ENCODE measurements at regions not wholly inside any gene's neighbourhood (a gene's known extent, or its start where the extent isn't known, plus 50 kb on each side); places are given as distances from the start of the nearest gene placed in this dataset.

DNA sequence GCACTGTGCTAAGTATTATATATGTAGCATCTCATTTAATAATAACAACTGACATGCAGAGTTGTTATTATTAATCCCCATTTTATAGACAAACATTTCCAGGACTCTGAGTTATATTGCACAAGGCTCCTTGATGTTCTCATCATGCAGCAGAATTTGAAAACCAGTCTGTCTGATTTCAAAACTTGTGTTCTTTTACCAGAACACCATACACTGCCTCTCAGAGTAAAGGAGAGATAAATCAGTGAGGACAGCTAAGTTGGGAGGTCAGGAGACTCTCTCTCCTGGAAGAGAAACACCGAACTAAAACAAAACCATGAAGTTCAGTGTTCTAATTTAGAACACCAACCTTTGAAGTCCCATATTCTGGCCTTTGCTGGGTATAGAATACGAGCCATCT lies 92.7 kb upstream of the TNC start:
- no peak for DNase-seq

DNA sequence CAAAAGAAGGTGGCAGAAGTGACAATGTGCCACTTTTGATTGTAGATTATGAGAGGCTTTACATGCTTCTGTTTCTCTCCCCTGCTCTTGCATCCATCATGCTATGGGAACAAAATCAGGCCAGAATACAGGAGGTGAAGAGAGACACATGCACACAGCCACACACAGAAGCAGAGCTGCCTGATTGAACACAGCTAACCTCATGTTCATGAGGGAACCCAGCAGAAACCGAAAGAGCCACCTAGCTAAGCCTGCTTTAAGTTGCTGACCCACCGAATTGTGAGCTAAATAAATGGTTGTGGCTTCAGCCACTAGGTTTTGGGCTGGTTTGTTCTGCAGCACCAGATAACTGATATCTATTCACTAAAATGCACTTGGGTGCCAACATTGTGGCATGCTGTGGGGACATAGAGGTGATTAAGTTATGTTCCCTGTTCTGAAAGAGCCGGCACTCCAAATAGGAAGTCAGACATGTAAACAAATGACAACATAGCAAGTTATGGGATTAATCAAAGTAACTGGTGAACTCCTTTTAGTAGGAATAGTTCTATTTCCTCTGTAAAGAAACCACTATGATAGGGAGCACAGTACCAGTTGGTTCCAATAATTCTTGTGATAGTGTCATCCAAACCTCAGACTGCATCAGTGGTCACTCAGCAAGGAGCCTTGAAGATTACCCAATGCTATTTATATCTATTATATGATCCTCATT lies 93.6 kb upstream of the TNC start:
- no peak for DNase-seq

GRCh38 chr9:115212125-115212605 lies 94.2 kb upstream of the TNC start:
- DNase-seq = no peak

DNA sequence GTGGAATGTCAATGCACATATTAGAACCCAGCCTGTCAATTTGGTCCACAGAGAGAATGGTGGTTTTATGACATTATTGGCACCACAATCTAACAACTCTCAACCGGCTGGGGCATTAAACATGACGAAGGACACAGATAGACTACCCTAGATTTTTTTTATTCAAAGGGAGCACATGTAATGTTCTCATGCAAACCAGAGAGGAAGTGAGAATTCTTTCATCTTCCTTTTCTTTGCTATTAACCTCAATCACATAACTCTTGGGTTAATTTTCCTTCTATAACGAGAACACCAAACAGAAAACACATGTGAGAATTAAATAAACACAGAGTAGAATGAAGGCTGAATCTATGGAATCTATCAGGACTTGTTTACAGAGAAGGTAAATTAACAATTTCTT lies 94.9 kb upstream of the TNC start:
- no peak for DNase-seq

DNA sequence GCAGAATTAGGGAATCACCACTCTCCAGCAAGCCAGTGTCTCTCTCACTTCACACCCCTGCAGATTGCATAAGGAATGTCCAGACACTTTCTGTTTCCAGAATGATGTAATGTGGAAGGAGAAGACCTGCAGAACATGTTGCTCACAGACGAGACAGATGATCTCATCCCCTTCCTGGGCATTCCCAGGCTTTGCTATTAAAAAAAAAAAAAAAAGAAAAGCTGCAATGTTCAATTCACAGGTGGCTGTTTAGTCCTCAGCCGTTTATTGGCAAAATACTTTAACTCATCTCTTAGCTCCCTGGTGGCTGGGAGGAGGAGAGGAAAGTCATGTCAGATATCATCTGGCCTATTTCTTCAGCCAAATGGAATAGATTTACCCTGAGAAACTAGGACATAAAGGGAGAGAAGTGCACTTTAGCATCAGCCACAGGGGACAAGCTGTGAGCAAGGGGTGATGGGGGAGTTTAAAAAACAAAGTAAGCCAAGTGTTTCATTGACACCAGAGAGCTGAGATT lies 95.9 kb upstream of the TNC start:
- no peak for DNase-seq

GRCh38 chr9:115216873-115217272 lies 98.9 kb upstream of the TNC start:
- DNase-seq = no peak

- no peak for DNase-seq
Observed at GRCh38 chr9:115220319-115221005, 102.5 kb upstream of the TNC start.

GRCh38 chr9:115223471-115223870 lies 105.5 kb upstream of the TNC start:
- no peak for DNase-seq

DNA sequence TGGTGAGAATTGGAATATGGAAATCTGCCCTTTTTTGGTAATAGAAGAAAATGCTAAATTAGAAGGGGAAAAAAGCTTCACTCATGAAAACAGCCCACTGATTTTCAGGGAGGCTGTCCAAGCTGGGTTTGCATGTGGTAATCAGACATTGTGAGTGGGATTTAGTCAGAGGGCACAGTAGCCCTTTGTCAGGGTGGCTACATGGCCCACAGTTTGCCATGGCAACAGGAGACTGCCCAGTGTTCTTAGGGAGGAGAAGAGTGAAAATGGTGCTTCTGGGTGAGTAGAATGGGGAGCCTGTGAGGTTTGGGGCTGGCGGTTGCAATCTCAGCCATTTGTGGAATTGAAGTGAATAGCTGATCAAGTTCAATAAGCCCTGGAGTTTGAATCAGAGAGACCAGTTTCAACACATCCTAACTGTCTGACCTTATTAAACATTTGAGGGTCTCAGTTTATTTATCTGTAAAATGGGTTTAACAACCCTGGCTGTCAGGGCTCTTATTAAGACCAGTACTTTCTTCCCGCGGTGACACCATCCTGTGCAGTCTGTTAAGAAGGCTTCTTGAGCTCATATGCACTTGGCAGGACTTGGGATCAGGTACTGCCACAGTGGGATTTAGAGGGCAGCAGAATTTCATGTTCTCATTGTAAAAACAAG lies 107.6 kb upstream of the TNC start:
- DNase-seq = no peak

GRCh38 chr9:115226152-115226551 lies 108.2 kb upstream of the TNC start:
- no peak for DNase-seq

DNA sequence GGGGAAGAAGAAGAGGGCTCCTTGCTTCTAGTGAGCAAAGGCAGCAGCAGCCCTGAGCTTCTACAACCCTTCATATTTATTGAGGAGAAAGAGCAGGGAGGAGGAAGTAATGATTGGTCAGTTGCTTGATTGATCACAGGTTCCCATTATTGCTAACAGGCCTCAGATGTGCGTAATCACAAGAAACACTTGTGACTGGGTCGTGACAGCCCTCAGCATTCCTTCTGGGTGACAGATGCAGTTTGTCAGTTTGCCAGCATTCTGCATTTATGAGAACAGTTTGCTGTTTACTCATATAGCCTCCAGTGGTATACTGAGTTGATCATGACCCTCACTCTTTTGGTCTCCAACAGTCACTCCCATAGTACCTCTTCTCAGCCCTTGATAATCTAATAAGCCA lies 111.5 kb upstream of the TNC start:
- DNase-seq = no peak

DNA sequence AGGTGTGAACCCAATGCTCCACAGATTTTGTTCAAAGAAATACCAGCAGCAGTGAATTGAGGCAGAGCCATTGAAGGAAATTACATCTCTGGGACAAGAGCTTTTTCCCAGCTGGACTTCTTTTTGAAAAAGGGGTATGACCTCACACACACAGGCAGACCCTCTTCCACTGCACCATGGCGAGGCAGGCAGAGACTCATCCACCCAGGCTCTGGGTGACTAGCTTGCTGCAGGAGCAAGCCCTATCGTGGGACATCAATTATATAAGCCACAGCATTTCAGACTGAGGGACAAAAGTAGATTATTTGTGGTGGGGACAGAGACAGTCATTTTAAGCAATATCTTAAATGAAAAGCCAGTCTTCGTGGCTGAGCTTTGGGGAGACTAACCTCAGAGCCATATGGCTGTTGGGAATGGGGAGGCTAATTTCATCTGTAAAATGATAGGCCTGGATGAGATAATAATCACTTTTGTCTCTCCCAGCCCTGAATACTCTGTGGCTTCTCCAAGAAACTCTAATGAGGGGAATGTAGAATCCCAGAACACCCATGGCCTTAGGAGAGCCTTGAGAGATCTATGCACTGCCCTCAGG lies 113.1 kb upstream of the TNC start:
- no peak for DNase-seq

DNA sequence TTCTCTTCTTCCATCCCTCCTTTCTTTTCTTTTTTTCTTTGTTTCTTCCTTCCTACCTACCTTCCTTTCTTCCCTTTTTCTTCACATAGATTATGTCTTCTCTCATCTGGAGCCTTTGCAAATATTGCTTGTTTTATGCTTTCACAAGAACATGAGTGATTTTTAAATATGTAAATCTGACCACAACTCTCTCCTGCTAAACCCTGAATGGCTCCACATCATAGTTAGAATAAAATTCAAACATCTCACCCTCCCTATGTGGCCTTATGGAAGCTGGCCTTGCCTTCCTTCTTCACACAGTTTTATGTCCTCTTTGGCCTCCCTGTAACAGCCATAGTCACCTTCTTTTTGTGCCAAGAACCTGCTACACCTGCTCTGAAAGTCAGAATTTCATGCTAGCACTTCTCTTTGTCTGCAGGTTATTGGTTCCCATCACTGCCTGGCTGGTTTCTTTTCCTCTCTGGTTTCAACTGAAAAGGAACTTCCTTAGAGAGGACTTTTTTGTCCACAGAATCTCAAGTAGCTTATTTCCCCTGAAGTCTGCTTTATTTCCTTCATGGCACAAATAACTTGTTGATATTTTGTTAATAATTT lies 114.3 kb upstream of the TNC start:
- DNase-seq = no peak

- DNase-seq = no peak
Observed at GRCh38 chr9:115234094-115234493, 116.1 kb upstream of the TNC start.

DNA sequence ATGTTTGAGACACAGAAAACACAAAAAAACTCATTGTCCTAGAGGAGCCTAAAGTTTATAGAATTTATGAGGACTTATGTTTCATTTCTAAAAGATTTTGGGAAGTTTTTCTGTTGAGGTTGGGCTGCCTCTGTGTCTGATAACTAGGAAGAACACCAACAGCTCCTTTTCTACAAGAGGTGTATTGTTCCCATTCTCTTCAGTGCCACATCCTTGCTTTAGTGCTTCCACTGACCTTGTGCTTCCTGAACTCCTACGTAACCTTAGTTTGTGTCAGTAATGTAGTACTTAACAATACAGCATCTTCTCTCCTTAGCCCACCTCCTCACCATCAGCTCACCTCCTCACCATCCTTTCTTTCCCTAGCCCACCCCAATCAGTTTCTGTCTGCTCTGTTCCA lies 117.3 kb upstream of the TNC start:
- DNase-seq = no peak

DNA sequence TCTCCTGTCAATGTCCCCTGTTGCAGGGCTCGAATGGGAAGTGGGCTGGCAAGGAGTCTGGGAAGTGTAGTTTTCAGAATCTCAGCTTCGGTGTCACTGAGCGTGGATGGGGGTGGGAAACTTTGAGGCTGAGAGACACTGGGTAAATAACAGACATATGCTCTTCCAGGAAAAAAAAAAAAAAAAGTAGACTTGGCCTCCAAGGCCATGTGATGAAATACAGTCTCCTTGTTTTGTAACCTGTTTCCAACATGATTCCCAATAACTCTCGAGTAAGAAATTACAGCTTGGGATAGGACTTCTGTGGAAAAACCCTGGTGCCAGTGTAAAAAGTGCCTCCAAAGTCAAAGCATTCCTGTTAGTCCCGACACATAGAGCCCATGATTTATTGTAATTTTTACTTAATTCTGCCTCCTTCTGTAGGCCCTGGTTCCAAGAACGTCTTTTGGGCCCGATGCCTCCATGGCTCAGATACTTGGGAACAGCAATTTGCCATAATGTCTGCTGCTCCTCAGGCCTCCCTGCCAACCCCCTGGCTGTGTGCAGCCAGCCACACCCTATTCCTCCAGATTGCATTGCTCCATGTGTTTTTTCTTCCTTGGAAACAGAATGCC lies 119.5 kb upstream of the TNC start:
- DNase-seq = no peak

GRCh38 chr9:115240676-115241075 lies 122.7 kb upstream of the TNC start:
- no peak for DNase-seq

- DNase-seq = no peak
Observed at GRCh38 chr9:115241641-115242040, 123.7 kb upstream of the TNC start.

DNA sequence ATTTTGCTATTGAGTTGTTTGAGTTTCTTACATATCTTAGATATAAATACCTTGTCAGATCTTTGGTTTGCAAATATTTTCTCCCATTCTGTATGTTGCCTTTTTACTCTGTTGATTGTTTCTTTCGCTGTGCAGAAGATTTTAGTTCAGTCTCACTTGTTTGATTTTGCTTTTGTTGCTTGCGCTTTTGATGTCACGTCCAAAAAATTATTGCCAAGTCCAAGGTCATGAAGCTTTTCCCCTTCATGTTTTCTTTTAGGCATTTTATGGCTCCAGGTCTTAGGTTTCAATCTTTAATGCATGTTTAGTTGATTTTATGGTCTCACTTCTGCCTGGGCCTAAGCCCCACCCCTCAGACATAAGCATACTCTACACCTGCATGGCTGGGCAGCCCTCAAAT lies 131.5 kb upstream of the TNC start:
- no peak for DNase-seq

DNA sequence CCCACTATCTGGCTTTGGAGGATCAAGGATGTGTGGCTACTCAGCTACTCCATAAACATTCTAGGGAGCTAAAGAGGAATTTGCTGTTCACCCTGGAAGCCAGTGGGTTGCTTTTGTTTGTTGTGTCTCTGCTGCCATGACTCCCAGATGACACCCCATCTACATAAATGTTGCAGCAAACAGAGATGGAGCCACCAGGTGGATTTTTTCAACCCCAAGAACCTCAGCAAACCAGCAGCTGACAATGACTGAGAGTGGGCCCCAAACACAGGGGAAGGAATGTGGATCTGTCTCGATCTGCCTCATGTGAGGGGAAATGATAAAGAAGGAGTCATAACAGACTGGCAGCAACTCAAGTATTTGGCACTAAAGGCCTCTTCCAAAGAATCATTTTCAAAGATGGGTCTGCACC lies 132.7 kb upstream of the TNC start:
- no peak for DNase-seq

DNA sequence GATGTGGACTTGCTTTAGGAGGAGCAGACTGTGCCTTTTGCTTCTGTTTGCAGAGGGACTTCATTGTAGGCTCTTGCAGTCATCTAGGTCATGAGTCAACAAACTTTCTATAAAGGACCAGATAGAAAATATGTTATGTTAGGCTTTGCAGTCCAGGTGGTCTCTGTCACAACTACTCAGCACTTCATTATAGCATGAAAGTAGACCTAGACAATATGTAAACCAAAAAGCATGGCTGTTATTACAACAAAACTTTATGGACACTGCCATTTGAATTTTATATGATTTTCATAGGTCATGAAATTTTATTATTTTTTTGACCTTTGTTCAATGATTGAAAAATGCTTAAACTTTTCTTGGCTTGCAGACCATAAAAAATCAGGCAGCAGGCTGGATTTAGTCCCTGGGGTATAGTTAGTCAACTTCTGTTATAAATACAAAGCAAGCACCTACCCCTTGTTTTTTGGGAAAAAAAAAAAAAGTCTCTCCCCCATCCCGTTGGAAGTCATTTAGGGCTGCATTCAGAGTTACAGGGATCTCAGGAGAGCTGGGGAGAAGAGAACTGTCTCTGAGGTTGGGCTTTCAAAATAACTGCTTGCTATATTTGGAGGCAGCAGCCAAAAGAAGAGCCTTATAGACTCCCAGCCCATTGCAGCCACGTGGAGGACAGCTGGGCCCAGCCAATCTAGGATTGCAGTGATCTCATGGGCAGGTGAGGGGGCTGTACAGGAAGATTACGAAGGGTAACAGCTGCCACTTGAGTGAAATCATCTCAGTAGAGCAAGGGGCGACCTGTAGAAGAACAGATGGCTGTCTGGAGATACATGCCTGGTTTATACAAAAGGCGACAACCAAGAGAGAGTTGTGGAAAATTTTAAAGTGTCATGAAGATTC lies 136.6 kb upstream of the TNC start:
- DNase-seq = no peak

- DNase-seq = no peak
Observed at GRCh38 chr9:115261656-115262081, 143.7 kb upstream of the TNC start.
